HT-29 (cell line): ENCODE measurements at regions not wholly inside any gene's neighbourhood (a gene's known extent, or its start where the extent isn't known, plus 50 kb on each side); places are given as distances from the start of the nearest gene placed in this dataset.
"Not testable (repeated sequence)": the region's sequence is repeated elsewhere in the genome, so short reads cannot be mapped to it uniquely, and the experiment has no call there.

Source experiments
- DNase-seq: peaks from one replicate; pipeline ENCODE4 v3.0.0-alpha.2; 2015; ENCODE audit warnings: low spot score

DNA sequence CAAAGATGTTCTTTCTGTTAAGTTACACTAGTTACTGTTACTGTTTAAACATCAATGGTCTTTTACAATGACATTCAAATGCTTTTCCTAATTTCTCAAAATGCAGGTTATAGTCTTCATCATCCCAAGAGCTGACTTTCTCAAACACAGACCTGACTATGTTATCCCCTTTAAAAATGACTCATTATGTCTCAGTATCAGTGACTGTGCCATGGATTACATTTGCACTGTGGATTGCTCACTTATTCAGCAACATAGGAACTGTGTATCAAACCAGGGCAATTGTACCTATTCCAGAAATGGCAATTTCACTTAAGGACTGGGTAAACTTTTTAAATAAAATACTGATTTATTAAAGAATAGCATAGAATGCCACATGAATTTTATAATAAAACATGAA is 630.2 kb upstream of the NOVA1 start:
- DNase-seq, result no peak

DNA sequence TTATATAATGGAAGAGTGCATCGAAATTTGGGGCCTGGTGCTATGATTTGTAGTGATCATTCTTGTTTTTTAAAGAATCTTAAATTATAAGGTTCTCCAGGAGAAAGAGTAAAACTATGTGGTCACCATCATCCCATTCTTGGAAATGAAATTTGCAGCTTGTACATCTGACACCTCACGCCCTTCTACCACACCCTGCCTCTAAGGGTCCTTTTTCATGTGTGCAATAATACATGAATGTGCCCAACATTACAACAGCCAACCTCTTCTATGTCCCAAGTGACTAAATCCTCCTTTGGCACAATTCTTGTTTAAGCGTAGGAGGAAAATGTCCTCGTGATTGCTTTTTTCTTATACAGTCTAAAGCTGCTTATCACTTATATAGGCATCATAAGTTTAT is 636.5 kb upstream of the NOVA1 start:
- DNase-seq, result no peak

DNA sequence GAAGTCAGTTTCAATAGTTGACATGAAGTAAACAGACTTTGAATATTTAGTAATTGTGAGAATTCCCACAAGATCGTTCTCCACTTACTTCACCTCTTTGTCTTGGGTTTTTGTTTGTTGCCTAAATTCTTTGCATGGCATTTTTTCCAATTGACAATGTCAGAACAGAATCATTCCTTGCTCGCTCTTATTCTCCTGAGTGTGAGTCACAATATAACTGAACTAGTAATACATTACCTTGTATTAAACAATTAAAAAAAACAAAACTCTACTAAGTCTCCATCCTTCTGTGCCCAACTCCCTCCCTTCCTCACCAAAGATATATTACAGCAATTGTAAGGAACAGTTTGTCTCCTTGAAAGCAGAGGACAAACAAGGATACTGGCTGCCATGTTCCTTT is 638.8 kb upstream of the NOVA1 start:
- DNase-seq, result no peak

DNA sequence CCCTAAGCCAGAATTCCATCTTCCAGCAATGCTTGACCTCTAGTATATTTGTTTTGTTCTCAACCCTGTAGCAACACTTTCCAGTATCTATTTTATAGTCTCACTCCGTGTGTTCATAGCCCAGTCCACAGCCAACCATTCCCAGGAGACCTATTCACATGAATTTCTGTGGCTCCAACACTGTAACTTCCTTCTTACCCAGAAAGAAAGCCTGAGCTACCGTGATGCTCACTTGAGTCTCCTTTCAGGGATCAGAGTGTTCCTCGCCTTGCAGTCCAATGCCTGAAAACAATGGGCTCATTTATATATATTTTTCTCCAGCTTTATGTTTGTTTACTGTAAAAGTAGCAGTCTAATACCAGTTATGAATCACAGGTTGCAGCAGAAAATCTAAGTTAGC is 645.0 kb upstream of the NOVA1 start:
- no peak for DNase-seq

DNA sequence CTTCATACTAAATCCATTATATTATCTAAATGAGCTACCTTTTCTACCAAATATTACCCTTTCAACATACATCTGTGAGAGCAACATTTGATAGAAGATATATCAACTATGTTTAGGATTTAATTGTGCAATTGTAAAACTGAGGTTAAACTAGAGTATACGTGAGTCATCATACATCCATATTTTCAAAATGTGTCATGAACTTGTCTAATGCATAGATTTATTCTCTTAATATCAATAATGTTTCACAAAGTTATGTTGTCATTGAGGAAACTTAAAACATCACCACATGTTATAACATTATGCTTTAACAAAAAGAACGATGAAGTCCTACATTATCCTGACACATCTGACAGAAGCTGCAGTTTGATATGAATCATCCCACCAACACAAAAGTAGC is 645.5 kb upstream of the NOVA1 start:
- DNase-seq, result no peak

DNA sequence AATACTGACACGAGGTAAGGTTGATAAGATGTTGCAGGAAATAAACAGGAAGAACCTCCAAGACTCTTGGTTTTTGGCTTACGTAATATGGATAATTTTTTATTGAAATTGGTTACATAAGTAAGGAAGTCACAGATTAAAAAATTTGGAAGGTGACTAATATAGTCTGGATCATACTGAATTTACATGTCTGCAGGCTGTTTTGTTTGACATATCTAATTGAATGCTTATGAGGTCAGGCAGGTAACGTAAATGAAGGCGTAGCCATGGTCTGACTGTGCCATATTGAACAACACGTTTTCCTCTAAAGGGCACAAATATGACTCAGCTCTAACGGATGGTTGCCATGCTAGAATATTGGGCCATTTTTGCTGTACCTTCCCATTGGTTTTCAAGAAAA is 648.1 kb upstream of the NOVA1 start:
- no peak for DNase-seq

DNA sequence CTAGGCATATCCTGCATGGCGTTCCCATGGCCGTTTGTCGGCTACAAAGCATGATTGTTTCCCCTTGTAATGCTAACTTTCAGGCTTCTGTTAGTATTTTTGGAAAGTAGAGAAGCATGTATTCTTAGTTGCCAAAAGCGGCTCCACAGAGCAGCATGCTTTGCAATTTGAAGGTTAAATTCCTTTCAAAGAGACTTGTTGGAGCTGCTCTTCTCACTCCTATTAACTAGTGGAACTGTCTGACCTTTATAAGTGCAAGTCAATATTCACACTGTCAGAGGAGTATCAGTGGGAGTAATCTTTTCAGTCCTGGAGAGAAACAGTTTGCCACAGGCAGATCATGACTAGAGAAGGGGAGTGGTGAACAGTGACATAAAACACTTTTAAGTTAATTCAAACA is 656.1 kb upstream of the NOVA1 start:
- DNase-seq, result no peak

DNA sequence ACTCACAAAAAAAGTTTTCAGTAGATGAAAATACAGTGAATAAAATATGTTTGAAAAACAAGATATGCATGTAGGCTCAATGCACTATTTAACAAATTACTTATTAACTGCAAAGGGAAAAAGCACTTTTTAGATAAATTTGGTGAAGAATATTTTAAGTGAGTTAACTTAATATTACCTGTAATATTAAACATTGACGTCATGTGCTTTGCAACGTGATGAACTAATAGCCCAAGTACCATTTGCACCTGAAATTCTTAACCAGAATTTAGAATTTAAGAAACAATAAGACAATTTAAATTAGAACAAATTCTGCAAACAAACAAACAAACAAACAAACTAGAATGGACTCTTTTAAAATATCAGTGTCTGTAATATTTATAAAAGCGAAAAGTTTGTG is 659.0 kb upstream of the NOVA1 start:
- no peak for DNase-seq

DNA sequence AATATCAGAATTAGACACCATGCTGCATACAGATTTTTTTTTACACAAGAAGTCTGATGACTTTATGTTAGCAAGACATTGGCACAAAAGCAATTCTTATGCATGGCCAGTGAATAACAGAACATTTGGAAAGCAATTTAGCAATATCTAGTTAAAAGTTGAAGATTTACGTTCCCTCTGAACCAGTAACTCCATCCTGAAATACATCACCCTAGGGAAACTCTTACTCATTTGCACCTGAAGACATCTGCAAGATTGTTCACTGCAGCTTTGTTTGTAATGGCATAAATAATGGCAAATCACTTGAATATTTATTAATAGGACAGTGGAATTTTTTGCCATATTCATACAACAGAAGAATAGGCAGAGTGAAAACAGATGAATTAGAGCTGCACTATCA is 670.0 kb upstream of the NOVA1 start:
- DNase-seq, result no peak

DNA sequence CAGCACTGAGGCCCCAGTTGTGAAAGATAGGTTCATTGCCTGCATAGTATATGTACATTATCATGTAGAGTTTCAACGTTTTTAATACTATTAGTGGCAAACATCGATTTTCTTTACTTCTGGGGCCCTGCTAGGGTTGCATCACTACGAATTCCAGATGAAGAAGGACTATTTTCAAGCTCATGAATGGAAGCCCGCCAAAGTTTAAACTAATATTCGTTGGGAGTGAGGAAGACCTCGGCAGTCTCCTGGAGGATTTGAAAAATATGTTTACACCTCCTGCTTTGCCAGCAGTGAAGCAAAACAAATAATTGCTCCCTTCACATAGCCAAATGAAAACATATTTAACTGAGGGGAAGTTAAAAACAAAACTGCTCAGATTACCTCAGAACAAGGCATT is 672.9 kb upstream of the NOVA1 start:
- DNase-seq, result no peak

DNA sequence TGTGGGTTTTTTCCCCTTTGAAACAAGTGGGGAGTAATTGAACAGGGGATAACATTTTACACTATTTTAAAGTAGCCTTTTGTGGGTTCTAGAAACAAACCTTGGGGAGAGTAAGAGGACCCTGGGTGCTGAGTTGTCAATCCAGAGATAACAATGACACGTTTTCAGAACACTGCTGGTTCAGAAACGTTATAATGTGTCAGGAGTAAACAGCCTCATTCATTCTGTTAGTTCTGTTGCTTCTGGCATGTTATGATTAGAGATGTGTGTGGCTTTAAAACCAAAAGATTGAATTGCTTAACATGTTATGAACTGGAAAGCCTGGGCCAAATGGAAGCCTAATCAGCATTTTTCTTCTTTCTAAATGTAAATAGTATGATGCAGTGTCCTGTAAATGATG is 680.5 kb upstream of the NOVA1 start:
- DNase-seq, result no peak

DNA sequence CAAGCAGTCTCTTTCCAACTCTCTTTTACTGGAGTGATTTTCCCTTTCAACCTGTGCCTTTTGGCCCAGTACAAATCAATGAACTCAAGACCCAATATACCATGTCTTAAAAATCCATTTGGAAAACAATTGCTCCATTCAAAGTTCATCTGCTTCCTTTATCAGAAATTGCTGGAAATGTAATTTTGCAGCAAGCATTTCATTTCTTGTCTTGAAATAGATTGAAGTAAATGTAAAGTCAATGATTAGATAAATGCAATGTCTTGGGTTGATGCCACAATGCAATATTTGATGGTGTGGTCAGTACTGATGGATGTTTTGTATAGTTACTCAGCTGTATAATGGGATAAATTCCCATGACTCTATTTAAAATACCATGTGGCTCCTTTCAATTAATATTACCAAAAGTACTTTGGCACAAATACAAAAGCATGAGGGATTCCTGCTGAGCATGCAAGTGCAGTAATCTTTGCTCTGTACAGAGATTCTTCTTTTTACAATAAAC is 707.7 kb upstream of the NOVA1 start:
- no peak for DNase-seq

DNA sequence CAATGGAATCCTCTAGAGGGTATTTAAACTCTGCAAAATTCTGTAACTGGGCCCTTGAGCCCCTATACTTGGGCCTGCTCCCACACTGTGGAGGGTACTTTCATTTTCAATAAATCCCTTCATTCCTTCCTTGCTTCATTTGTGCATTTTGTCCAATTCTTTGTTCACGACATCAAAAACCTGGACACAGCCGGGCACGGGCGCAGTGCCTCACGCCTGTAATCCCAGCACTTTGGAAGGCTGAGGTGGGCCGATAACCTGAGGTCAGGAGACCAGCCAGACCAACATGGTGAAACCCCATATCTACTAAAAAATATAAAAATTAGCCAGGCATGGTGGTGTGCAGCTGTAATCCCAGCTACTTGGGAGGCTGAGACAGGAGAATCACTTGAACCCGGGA is 714.9 kb upstream of the NOVA1 start:
- not testable (repeated sequence) for DNase-seq

DNA sequence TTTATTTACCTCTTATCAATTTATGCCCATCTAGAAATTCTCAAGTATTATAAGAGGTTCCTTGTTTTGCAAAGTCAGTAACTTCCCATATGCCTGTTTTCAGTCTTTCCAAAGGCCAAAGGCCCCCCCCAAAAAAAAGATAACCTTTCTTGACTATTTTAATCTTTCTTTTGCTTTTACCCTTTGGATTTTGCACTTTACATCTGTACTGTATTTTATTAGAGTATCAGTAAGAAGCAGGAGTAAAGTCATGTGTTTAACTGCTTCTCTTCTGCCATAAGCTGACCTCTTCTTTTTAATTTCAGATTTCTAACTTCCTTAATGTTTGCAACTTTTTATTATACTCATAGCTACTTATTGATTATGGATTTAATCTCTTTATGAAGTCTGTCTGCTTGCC is 716.4 kb upstream of the NOVA1 start:
- DNase-seq, result no peak

DNA sequence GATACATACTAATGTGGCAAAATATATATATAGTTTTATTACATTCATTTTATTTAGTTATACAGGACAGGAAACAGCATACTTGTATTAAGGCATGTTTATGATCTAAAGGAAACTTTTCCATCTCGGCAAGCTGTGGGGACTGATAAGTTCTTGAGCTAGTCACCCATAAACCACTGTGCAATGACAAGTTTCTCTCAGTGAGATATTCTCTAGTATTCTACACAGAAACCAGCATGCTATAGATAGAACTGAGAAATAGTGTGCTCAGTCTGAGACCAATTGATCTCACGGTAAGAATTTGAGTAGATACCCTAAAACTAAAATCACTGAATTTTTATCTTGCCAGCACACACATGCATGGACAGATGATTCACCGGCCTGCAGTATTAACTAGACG is 717.6 kb upstream of the NOVA1 start:
- DNase-seq, result no peak

DNA sequence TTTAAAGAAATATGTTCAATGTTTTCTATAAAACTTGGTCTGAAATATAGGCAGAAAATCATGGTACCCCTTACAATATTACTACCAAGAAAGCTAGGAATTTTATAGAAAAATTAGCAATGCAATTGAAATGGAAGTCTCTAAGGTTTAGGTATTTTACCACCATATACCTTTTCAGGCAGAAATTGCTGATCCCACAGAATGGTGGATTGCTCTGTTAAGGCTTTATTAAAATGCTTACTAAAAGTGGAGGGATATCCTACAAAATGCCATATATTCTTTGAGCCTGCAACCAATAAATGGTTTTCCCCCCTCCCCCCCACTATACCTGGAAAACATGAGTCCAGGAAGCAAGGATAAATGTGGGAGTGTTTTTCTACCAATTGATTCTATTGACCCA is 718.1 kb upstream of the NOVA1 start:
- no peak for DNase-seq

DNA sequence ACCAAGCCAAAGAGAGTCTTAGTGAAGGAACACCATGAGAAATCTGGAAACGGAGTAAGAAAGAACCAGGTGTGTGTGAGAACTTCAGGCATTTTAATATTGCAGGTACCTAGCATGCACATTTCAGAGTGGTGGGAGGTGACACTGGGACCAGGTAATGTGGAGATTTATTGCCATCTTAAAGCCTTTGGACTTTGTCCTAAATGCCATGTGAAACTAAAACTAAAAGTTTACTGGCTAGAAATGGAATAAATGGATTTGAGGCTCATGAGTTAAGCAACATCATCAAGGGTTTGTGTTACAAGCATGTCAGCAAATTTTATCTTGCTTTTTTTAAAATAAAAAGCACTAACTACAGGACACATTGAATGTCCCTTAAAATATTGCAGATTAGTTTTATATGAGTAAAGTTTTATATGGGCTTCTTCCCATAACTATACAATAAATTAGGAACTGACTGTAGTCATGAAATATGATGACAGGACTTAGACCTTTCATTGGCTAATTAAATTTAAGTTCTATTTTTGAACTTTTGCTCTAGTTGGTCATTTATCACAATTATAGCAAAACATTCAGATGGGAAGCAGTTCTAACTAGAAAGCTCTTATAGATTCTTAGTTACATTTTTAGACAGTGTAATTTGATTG is 721.1 kb upstream of the NOVA1 start:
- DNase-seq, result no peak

DNA sequence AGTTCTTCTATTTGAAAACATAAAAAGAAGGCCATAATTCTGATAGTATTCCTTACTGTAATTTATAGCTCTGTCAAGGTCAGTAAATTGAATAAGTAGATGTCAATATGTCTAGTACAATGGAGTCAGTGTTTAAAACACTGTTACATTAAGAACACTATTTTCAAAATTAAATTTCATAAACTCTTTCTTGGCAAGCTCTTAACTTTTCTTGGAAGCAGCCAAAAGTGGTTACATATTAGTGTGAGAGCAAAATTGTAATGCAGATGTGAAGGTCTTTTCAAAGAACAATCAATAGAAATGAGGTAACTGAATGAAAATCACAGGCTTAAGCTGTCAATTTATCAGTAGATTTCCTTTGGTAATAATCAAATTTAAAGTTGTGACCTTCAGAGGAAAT is 722.4 kb upstream of the NOVA1 start:
- DNase-seq, result no peak

DNA sequence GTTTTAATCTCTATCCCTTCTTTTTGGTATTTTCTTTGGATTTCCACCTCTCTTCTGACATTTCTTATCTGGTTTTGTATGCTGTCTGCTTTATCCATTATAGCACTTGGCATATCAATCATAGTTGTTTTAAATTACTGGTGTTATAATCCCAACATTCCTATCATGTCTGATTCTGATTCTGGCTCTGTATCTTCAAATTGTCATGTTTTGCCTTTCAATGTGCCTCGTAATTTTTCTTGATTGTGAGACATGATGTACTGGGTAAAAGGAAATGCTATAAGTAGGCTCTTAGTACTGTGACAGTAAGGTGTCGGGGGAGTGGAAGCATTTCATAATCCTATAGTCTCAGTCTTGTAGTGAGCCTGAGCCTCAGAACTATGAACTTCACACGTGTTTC is 729.3 kb upstream of the NOVA1 start:
- DNase-seq, result no peak

DNA sequence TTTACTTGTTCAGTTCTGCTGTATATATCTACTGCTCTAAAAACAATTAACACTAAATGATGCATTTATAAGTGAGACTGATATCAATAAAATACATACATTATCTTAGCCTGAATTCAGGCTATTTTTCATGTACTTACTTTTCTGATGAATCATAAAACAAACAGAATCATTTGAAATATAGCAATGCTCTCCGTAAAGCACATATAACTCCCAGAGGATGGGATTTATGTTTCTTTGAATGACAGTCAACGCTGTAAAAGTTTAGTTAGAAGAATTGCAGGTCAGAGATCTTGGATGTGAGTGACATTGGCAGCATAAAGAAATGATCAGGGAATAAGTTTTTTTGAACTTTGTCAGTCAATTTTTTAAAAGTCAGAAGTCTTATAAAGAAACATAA is 740.2 kb upstream of the NOVA1 start:
- DNase-seq, result no peak

DNA sequence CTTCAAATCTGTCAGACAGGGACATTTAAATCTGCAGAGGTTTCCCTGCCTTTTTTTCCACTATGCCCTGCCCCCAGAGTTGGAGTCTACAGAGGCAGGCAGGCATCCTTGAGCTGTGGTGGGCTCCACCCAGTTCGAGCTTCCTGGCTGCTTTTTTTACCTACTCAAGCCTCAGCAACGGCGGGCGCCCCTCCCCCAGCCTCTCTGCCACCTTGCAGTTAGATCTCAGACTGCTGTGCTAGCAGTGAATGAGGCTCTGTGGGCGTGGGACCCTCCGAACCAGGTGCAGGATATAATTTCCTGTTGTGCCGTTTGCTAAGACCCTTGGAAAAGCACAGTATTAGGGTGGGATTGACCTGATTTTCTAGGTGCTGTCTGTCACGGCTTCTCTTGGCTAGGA is 765.2 kb upstream of the NOVA1 start:
- not testable (repeated sequence) for DNase-seq

DNA sequence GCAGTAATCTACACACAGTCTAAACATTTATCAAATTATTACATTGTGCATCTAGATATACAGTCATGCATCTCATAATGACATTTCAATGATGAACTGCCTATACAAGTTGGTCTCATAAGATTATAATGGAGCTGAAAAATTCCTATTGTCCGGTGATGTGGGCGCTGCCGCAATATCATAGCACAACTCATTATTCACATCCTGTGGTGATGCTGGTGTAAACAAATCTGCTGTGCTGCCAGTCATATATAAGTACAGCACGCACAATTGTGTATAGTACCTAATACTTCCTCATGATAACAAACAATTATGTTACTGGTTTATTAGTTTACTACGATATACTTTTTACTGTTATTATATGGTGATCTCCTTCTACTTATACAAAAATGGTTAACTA is 768.8 kb upstream of the NOVA1 start:
- no peak for DNase-seq

DNA sequence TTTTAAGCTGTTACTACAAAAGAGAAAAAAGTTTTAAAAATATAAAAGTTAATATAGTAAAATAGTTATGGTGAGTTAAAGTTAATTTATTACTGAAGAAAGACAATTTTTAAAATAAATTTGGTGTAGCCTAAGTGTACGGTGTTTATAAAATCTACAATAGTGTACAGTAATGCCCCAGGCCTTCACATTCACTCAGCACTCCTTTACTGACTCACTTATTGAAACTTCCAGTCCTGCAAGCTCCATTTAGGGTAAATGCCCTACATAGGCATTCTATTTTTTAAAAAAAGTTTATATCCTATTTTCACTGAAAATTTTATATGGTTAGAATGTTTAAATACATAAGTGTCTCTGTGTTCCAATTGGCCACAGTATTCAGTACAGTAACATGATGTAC is 769.5 kb upstream of the NOVA1 start:
- DNase-seq, result no peak

DNA sequence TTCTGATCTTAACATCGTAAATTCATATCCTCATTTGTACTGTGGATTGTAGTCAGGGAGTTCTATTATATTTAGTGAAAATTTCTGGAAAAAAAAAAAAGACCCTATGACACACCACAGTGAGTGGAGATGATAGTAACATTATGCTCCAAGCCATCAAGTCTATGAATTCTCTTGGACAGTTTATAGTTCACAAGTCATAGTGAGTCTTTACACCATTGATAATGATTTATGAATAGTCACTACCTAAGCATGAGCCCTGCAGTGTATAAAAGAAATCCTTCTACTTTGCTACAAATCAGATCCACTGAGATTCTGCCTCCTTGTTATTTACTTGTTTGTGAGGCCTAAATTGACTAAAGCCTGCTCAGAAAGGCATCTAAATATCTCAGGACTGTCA is 772.2 kb upstream of the NOVA1 start:
- no peak for DNase-seq
